Transverse colon (tissue), 4 donors: ENCODE measurements at regions not wholly inside any gene's neighbourhood (a gene's known extent, or its start where the extent isn't known, plus 50 kb on each side); places are given as distances from the start of the nearest gene placed in this dataset.

Source experiments
- DNase-seq: peaks from one replicate; pipeline ENCODE4 v3.0.0-alpha.2; 2019
- H3K27ac ChIP-seq, 4 donors: fragments of 200-600 bp; sonication (generic); 2 replicates each; pipeline ENCODE4 v1.5.1; 2016 to 2018; ENCODE audit warnings: inconsistent platforms in 4 of 4
- H3K27me3 ChIP-seq: fragments of 200-600 bp; sonication (generic); 2 replicates; pipeline ENCODE4 v1.5.1; 2017; ENCODE audit warnings: inconsistent platforms
- H3K36me3 ChIP-seq, 4 donors: fragments of 200-600 bp; sonication (generic); 2 replicates each; pipeline ENCODE4 v1.5.1; 2017 to 2019; ENCODE audit warnings: inconsistent platforms in 4 of 4
- H3K4me1 ChIP-seq, 4 donors: fragments of 200-600 bp; sonication (generic); 2 replicates each; pipeline ENCODE4 v1.5.1; 2017 to 2020; ENCODE audit warnings: inconsistent platforms in 4 of 4
- H3K4me3 ChIP-seq, 4 donors: fragments of 200-600 bp; sonication (generic); 1 replicate in 1 of 4; 2 replicates in 3 of 4; pipeline versions ENCODE4 v1.5.1 to v1.6.1; 2017 to 2019; ENCODE audit warnings: inconsistent platforms in 4 of 4
- H3K9me3 ChIP-seq, 2 donors: fragments of 200-600 bp; sonication (generic); 2 replicates each; pipeline ENCODE4 v1.5.1; 2017 to 2019; ENCODE audit warnings: inconsistent platforms in 2 of 2
- CTCF ChIP-seq, 5 experiments: fragments of 200-600 bp in 3 of 5; fragments of 450-650 bp in 2 of 5; sonication (generic) in 3 of 5; IDR thresholded peaks; 1 replicate in 2 of 5; 2 replicates in 3 of 5; pipeline ENCODE4 v1.5.1; 2016 to 2017; ENCODE audit warnings: antibody characterized with exemption in 5 of 5, inconsistent platforms in 3 of 5, mild to moderate bottlenecking in 2 of 5, moderate library complexity in 1 of 5
- EP300 ChIP-seq: sonication (generic); formaldehyde crosslinking; IDR thresholded peaks from one replicate; pipeline ENCODE4 v1.6.1; 2017; ENCODE audit warnings: antibody characterized with exemption, low read depth
- POLR2A ChIP-seq: fragments of 450-650 bp; IDR thresholded peaks from one replicate; pipeline ENCODE4 v1.6.1; 2016; ENCODE audit warnings: antibody characterized with exemption, mild to moderate bottlenecking, moderate library complexity
- POLR2AphosphoS5 ChIP-seq, 3 donors: sonication (generic); formaldehyde crosslinking; IDR thresholded peaks; one replicate each; pipeline ENCODE4 v1.6.1; 2016; ENCODE audit warnings: antibody characterized with exemption in 3 of 3
- WGBS, 2 donors: methylation state at CpG; one replicate each; pipeline ENCODE4 v1.1.5; 2018; ENCODE audit warnings: low coverage in 1 of 2; 5-methylcytosine and 5-hydroxymethylcytosine counted together
- in situ Hi-C, 4 donors: fragments of 200-750 bp; cut with MboI; loops; one replicate each; pipeline versions ENCODE4 v1.15.0 to v1.15.1; 2017; ENCODE audit warnings: low sequenced_read_pairs in 3 of 4, low pct_ligation_motif_present in 1 of 4, low pct_unique_long_range_greater_than_20kb in 1 of 4
- intact Hi-C: fragments of 100-400 bp; cut with DNase I; formaldehyde crosslinking; loops from one replicate; pipeline ENCODE4 v1.15.1; 2023; ENCODE audit warnings: low total_unique reads

- TF ChIP-seq EP300 (no peak), CTCF (IDR thresholded peaks at IDR 0.05) (no peak), POLR2A (no peak), POLR2AphosphoS5 (IDR thresholded peaks at IDR 0.05) (no peak)
Measured at GRCh38 chr7:46678421-46678820, 757.3 kb upstream of the IGFBP3 start.

DNA sequence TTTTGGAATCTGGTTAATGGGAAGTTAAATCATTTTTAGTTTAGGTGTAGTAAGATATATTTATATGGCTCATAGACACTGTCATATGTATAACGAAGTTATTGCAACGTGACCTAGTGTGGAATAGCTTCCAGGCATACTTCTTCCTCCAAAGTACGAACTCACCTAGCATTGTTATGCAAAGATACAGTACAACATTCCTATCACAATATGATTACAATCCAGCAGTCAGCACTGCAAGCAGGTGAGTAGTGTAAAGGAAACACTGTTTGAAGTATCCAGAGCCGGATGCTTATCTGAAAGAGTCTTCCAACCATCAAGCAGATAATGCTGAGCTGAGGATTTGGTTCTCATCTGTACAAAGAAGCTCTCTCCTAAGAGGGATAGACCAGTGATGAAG is 754.4 kb upstream of the IGFBP3 start:
- in situ Hi-C loops = no loop called here
- no peak for DNase-seq
- H3K36me3 ChIP-seq = no peaks in the 10 kb centered on the region

More at GRCh38 chr7:46678421-46678820, 757.3 kb upstream of the IGFBP3 start:
- Histone ChIP-seq H3K9me3 (no peaks in the 10 kb centered on the region), H3K36me3 (no peaks in the 10 kb centered on the region), H3K27me3 (no peaks in the 10 kb centered on the region), H3K4me1 (no peaks in the 10 kb centered on the region), H3K27ac (no peak overlapping the region), H3K4me3 (no peak overlapping the region)
- intact Hi-C loops (no loop called here), in situ Hi-C loops (no loop called here)
- 71 to 72% methylated on average over 2 of the region's 2 CpGs for WGBS, 2 donors
- DNase-seq = no peak

GRCh38 chr7:46672861-46673260 is 751.8 kb upstream of the IGFBP3 start:
- no peak for DNase-seq
- WGBS, 2 donors = 73 to 82% methylated on average over 2 of the region's 2 CpGs
- H3K4me3 ChIP-seq = no peak overlapping the region
- no peaks in the 10 kb centered on the region for H3K27me3 ChIP-seq
- in situ Hi-C loops (no loop called here), intact Hi-C loops (no loop called here)
- no peak for TF ChIP-seq EP300
- no peak for TF ChIP-seq CTCF (IDR thresholded peaks at IDR 0.05)
- TF ChIP-seq POLR2AphosphoS5 (IDR thresholded peaks at IDR 0.05) = no peak
- TF ChIP-seq POLR2A = no peak
- no peaks in the 10 kb centered on the region for H3K9me3 ChIP-seq
- H3K36me3 ChIP-seq = no peaks in the 10 kb centered on the region
- H3K27ac ChIP-seq = no peak overlapping the region
- H3K4me1 ChIP-seq = no peaks in the 10 kb centered on the region

More for the DNA sequence above, 754.4 kb upstream of the IGFBP3 start:
- no peak overlapping the region for H3K27ac ChIP-seq
- TF ChIP-seq POLR2AphosphoS5 (IDR thresholded peaks at IDR 0.05) = no peak
- no peak for TF ChIP-seq CTCF (IDR thresholded peaks at IDR 0.05)
- TF ChIP-seq EP300 = no peak
- no peak for TF ChIP-seq POLR2A
- H3K27me3 ChIP-seq = no peaks in the 10 kb centered on the region
- 86 to 100% methylated on average over 3 to 4 of the region's 4 CpGs for WGBS, 2 donors
- no peaks in the 10 kb centered on the region for H3K4me1 ChIP-seq
- H3K4me3 ChIP-seq = no peak overlapping the region
- no peaks in the 10 kb centered on the region for H3K9me3 ChIP-seq
- intact Hi-C loops = no loop called here

DNA sequence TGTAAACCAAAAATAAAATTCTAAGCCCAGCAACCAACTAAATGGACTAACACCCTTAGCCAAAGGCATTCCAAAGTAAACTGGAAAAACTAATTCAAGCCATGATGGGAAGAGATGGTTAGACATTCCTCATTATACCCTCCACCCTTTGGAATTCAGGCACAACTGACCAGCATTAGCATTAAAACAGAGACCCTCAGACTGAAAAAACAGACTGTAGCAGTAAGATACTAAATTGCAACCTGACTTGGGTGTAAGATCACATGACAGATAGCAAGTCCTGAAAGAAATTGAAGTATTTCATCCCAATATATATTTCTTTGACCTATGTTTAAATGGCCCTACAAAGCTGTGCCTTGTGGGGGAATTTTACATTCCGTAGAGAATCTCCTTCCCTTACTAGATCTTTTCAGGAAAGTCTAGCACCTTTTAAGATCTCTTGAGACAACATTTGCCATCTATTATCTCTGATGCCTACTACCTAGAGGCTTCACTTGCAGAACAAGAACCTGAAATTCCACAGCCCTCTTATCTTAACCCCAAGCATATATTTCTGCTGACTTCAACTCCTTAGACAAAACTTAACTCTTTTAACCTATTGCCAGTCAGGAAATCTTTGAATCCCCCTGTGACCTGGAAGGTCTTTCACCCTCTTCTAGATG is 750.2 kb upstream of the IGFBP3 start:
- Histone ChIP-seq H3K27ac (no peak overlapping the region), H3K27me3 (no peaks in the 10 kb centered on the region), H3K36me3 (no peaks in the 10 kb centered on the region), H3K4me1 (no peaks in the 10 kb centered on the region), H3K9me3 (no peaks in the 10 kb centered on the region), H3K4me3 (no peak overlapping the region)
- TF ChIP-seq POLR2AphosphoS5 (IDR thresholded peaks at IDR 0.05) = no peak
- no peak for TF ChIP-seq EP300
- TF ChIP-seq POLR2A = no peak
- no peak for TF ChIP-seq CTCF (IDR thresholded peaks at IDR 0.05)
- in situ Hi-C loops (no loop called here), intact Hi-C loops (no loop called here)
- WGBS, 2 donors = 80 to 82% methylated on average over 1 of the region's 1 CpG
- DNase-seq = no peak
